A673 (cell line): ENCODE measurements at regions not wholly inside any gene's neighbourhood (a gene's known extent, or its start where the extent isn't known, plus 50 kb on each side); places are given as distances from the start of the nearest gene placed in this dataset.

Experiments
- BruUV-seq: library from RNA; stranded (reverse); fragments of 400-500 nt; replicated peaks from 2 replicates; lab custom pipeline; 2021; lab: Mats Ljungman, UMichigan
- CTCF ChIA-PET: fragments of 300-600 bp; sonication (Branson Sonifier 250); formaldehyde crosslinking; loops from one replicate; lab custom pipeline; 2022; ENCODE audit warnings: antibody characterized with exemption; lab: Charles Lee
- POLR2A ChIA-PET: fragments of 300-600 bp; sonication (Branson Sonifier 250); formaldehyde crosslinking; loops from one replicate; lab custom pipeline; 2022; ENCODE audit warnings: antibody characterized with exemption; ENCODE audit not compliant: low non-redundant PET; lab: Charles Lee
- DNase-seq: peaks from one replicate; pipeline ENCODE4 v3.0.0-alpha.2; 2015; ENCODE audit warnings: low spot score
- H3K27ac ChIP-seq: fragments of 200-600 bp; sonication (generic); 2 replicates; pipeline ENCODE4 v1.5.1; 2016; ENCODE audit warnings: mixed run types, low read depth, mild to moderate bottlenecking, mixed read lengths, antibody characterized with exemption, low read length; ENCODE audit not compliant: poor library complexity, severe bottlenecking
- H3K27me3 ChIP-seq: fragments of 200-600 bp; sonication (generic); replicated peaks from 2 replicates; pipeline ENCODE4 v1.6.1; 2017; ENCODE audit warnings: mixed run types, low read depth, mild to moderate bottlenecking, mixed read lengths, antibody characterized with exemption, low read length; ENCODE audit not compliant: insufficient read depth, poor library complexity
- H3K36me3 ChIP-seq: fragments of 200-600 bp; sonication (generic); 2 replicates; pipeline ENCODE4 v1.6.1; 2016; ENCODE audit warnings: mixed run types, mild to moderate bottlenecking, mixed read lengths, antibody characterized with exemption, low read length; ENCODE audit not compliant: insufficient read depth, poor library complexity, severe bottlenecking
- H3K4me1 ChIP-seq: fragments of 200-600 bp; sonication (generic); 2 replicates; pipeline ENCODE4 v1.6.1; 2017; ENCODE audit warnings: mixed run types, mild to moderate bottlenecking, mixed read lengths, antibody characterized with exemption, low read length; ENCODE audit not compliant: insufficient read depth, poor library complexity, severe bottlenecking
- H3K4me3 ChIP-seq: fragments of 200-600 bp; sonication (generic); 2 replicates; pipeline ENCODE4 v1.5.1; 2016; ENCODE audit warnings: low read depth, mixed run types, mild to moderate bottlenecking, mixed read lengths, low read length; ENCODE audit not compliant: poor library complexity, severe bottlenecking
- H3K9me3 ChIP-seq: fragments of 200-600 bp; sonication (generic); 2 replicates; pipeline ENCODE4 v1.6.1; 2016; ENCODE audit warnings: mixed run types, low read depth, mild to moderate bottlenecking, mixed read lengths, antibody characterized with exemption, low read length; ENCODE audit not compliant: poor library complexity, severe bottlenecking
- EZH2 ChIP-seq: fragments of 200-600 bp; sonication (generic); IDR thresholded peaks from 2 replicates; pipeline ENCODE4 v1.6.1; 2017; ENCODE audit warnings: borderline replicate concordance, low read depth, mild to moderate bottlenecking, mixed read lengths, antibody characterized with exemption, low read length; ENCODE audit not compliant: poor library complexity, severe bottlenecking
- intact Hi-C: fragments of 100-400 bp; cut with micrococcal nuclease; formaldehyde crosslinking; loops from one replicate; pipeline ENCODE4 v1.10.0; 2022; ENCODE audit not compliant: unreplicated experiment
- TF ChIP-seq, protein P1 (sequence below): fragments of 300-800, 200-600 bp; sonication (generic); conservative IDR thresholded peaks from 2 replicates; pipeline ENCODE4 v1.5.1; 2017; ENCODE audit warnings: low read depth, mild to moderate bottlenecking, antibody characterized with exemption, low read length, moderate library complexity, mixed read lengths

DNA sequence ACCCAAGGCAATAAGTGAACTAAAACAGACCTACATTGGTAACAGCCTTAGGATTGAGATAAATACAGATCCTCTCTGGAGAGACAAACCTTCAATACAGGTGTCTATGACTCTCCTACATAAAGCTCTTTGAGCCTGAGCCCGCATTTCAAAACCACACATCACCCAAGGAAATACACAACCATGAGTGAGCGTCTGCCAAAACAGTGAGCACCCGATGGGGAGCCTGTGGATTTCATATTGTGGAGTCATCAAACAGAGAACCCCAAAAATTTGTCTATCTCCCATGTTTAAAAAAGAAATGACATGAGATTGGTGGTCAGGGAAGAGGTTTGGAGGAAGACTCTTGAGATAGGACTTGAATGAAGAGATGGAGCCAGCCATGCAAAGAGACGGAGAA lies 102.2 kb upstream of the LHX1 start:
- Histone ChIP-seq H3K27me3 (no peaks in the 10 kb centered on the region), H3K27ac (no peak overlapping the region), H3K4me3 (no peak overlapping the region), H3K4me1 (no peaks in the 10 kb centered on the region), H3K36me3 (no peaks in the 10 kb centered on the region), H3K9me3 (no peaks in the 10 kb centered on the region)
- no TSS peak for BruUV-seq
- TF ChIP-seq EZH2: no peak
- TF ChIP-seq, protein P1, sequence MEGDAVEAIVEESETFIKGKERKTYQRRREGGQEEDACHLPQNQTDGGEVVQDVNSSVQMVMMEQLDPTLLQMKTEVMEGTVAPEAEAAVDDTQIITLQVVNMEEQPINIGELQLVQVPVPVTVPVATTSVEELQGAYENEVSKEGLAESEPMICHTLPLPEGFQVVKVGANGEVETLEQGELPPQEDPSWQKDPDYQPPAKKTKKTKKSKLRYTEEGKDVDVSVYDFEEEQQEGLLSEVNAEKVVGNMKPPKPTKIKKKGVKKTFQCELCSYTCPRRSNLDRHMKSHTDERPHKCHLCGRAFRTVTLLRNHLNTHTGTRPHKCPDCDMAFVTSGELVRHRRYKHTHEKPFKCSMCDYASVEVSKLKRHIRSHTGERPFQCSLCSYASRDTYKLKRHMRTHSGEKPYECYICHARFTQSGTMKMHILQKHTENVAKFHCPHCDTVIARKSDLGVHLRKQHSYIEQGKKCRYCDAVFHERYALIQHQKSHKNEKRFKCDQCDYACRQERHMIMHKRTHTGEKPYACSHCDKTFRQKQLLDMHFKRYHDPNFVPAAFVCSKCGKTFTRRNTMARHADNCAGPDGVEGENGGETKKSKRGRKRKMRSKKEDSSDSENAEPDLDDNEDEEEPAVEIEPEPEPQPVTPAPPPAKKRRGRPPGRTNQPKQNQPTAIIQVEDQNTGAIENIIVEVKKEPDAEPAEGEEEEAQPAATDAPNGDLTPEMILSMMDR: no peak
- ChIA-PET CTCF (no interaction called here), POLR2A (no interaction called here)
- DNase-seq: no peak
- intact Hi-C loops: no loop called here

DNA sequence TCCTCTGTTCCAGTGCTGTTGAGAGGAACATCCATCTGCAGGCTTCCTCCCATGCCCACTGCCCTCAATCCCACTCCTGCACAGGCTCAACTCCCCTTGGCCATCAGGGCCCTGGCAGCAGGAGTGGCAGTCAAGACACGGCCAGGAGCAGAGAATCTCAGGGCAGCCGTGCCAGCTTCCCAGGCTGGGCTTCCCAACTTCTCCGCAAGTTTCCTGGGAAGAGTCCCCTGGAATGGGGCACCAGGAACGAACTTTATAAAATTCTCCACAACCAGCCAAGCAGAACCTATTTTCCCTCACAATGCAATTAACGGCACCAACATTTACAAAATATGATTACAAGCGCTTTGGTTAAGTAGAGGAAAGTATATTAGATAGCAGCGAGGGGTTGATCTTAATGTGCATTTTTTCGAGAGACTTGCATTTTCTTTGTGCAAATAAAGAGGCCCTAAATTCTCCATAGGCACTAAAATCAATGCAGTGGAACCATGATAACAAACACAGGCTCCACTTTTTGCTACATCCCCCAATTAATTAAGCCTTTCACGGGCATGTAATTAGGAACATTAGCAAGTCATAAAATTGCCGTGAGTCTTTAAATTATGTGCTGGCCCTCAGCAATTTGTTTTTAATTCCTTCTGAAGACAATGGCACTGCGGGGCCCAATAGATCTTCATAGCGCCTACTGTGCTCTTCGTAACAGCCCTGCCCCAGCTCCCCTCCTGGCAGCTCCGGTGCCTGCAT lies 99.9 kb upstream of the LHX1 start:
- TF ChIP-seq EZH2: no peak
- TF ChIP-seq, protein P1: 0 out of 2 replicates have a peak, but pooled peaks have one; percentile 8
- ChIA-PET POLR2A (no interaction called here), CTCF (no interaction called here)
- intact Hi-C loops: no loop called here
- peak; percentile 27 for DNase-seq
- no peaks in the 10 kb centered on the region for H3K9me3 ChIP-seq
- no peaks in the 10 kb centered on the region for H3K4me1 ChIP-seq
- no TSS peak for BruUV-seq
- H3K4me3 ChIP-seq: no peak overlapping the region
- no peak overlapping the region for H3K27ac ChIP-seq
- no peaks in the 10 kb centered on the region for H3K36me3 ChIP-seq
- no peaks in the 10 kb centered on the region for H3K27me3 ChIP-seq

DNA sequence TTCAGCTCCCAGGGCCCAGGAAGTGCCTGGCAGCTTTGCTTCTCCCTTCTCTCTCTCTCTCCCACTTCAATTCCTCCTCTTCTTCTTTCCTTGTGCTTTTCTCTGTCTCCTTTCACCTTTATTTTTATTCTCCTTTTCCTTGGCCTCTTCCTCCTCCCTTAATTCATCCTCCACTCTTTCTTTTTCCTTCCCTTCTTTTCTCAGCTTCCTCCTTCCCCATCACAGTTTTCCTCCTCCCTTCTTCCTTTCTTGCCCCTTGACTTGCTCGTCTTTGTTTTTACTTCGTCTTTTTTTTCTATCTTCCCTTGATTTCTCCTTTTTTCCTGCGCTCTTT lies 99.4 kb upstream of the LHX1 start:
- intact Hi-C loops: no loop called here
- ChIA-PET CTCF (no interaction called here), POLR2A (no interaction called here)
- H3K4me1 ChIP-seq: no peaks in the 10 kb centered on the region
- TF ChIP-seq, protein P1: no peak
- TF ChIP-seq EZH2: no peak
- H3K4me3 ChIP-seq: no peak overlapping the region
- H3K36me3 ChIP-seq: no peaks in the 10 kb centered on the region
- H3K27ac ChIP-seq: no peak overlapping the region
- no TSS peak for BruUV-seq
- no peaks in the 10 kb centered on the region for H3K9me3 ChIP-seq
- H3K27me3 ChIP-seq: no peaks in the 10 kb centered on the region
- DNase-seq: no peak
